Kidney (tissue), 13 donors: ENCODE measurements at regions not wholly inside any gene's neighbourhood (a gene's known extent, or its start where the extent isn't known, plus 50 kb on each side); places are given as distances from the start of the nearest gene placed in this dataset.

Experiments
- DNase-seq, 5 donors: peaks; one replicate each; pipeline ENCODE4 v3.0.0-alpha.2; 2013 to 2020
- FAIRE-seq: peaks from 2 replicates; lab custom pipeline; 2012; peaks lifted over from hg19 to GRCh38; lab: Jason Lieb, UNC
- H3K27ac ChIP-seq, 2 donors: one replicate each; pipeline ENCODE4 v1.7.0; 2013; ENCODE audit warnings: low read depth in 2 of 2, low read length in 2 of 2, inconsistent platforms in 1 of 2
- H3K27me3 ChIP-seq: one replicate; pipeline ENCODE4 v1.7.1; 2013; ENCODE audit warnings: low read length, inconsistent platforms; ENCODE audit not compliant: control insufficient read depth, insufficient read depth
- H3K36me3 ChIP-seq, 3 donors: one replicate each; pipeline versions ENCODE4 v1.7.0 to v1.7.1; 2013; ENCODE audit warnings: low read length in 3 of 3, control low read depth in 1 of 3, inconsistent platforms in 1 of 3; ENCODE audit not compliant: insufficient read depth in 3 of 3, control insufficient read depth in 2 of 3
- H3K4me1 ChIP-seq, 3 donors: one replicate each; pipeline versions ENCODE4 v1.7.0 to v1.7.1; 2013; ENCODE audit warnings: low read length in 3 of 3, inconsistent platforms in 1 of 3, low read depth in 1 of 3; ENCODE audit not compliant: control insufficient read depth in 2 of 3, insufficient read depth in 2 of 3
- H3K4me3 ChIP-seq, 3 donors: one replicate each; pipeline versions ENCODE4 v1.7.0 to v1.8.1; 2013; ENCODE audit warnings: low read length in 3 of 3, control low read depth in 1 of 3, inconsistent platforms in 1 of 3
- H3K9ac ChIP-seq, 3 donors: one replicate each; pipeline versions ENCODE4 v1.7.0 to v1.7.1; 2013; ENCODE audit warnings: low read length in 3 of 3, control low read depth in 1 of 3, inconsistent platforms in 1 of 3
- H3K9me3 ChIP-seq, 3 donors: one replicate each; pipeline versions ENCODE4 v1.7.0 to v1.7.1; 2013; ENCODE audit warnings: low read length in 3 of 3, control low read depth in 1 of 3, inconsistent platforms in 1 of 3; ENCODE audit not compliant: control insufficient read depth in 2 of 3, insufficient read depth in 1 of 3
- intact Hi-C: fragments of 100-400 bp; cut with DNase I; formaldehyde crosslinking; loops from one replicate; pipeline ENCODE4 v1.11.1; 2022
- TF ChIP-seq, protein P1 (sequence below): IDR thresholded peaks from 3 replicates; pipeline ENCODE4 v1.5.1; 2012; ENCODE audit warnings: mild to moderate bottlenecking, moderate library complexity, borderline replicate concordance; ENCODE audit not compliant: insufficient read depth; ENCODE audit errors: extremely low read depth
- donor health status: control.
- donor health status: control.
- donor health status: control.
- donor health status: control.
- donor health status: control.
- donor health status: DM: yes; HTN: yes; CAD: no.
- donor health status: Normal renal cell carcinoma (clear cell type).

- intact Hi-C loops, result no loop called here
- no peak overlapping the region for H3K9ac ChIP-seq
- no peak overlapping the region for H3K27ac ChIP-seq
- no peaks in the 10 kb centered on the region for H3K4me1 ChIP-seq
- H3K36me3 ChIP-seq, result no peaks in the 10 kb centered on the region
- TF ChIP-seq, protein P1, sequence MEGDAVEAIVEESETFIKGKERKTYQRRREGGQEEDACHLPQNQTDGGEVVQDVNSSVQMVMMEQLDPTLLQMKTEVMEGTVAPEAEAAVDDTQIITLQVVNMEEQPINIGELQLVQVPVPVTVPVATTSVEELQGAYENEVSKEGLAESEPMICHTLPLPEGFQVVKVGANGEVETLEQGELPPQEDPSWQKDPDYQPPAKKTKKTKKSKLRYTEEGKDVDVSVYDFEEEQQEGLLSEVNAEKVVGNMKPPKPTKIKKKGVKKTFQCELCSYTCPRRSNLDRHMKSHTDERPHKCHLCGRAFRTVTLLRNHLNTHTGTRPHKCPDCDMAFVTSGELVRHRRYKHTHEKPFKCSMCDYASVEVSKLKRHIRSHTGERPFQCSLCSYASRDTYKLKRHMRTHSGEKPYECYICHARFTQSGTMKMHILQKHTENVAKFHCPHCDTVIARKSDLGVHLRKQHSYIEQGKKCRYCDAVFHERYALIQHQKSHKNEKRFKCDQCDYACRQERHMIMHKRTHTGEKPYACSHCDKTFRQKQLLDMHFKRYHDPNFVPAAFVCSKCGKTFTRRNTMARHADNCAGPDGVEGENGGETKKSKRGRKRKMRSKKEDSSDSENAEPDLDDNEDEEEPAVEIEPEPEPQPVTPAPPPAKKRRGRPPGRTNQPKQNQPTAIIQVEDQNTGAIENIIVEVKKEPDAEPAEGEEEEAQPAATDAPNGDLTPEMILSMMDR, result no peak
- H3K9me3 ChIP-seq, result no peaks in the 10 kb centered on the region
- FAIRE-seq, result no peak
- no peaks in the 10 kb centered on the region for H3K27me3 ChIP-seq
- no peak for DNase-seq
- H3K4me3 ChIP-seq, result no peak overlapping the region
Observed at GRCh38 chr6:1004885-1005630, 306.8 kb upstream of the FOXQ1 start.

- TF ChIP-seq, protein P1, result no peak
- H3K4me3 ChIP-seq, result no peak overlapping the region
- no peak overlapping the region for H3K27ac ChIP-seq
- no peak overlapping the region for H3K9ac ChIP-seq
- no peaks in the 10 kb centered on the region for H3K36me3 ChIP-seq
- no peaks in the 10 kb centered on the region for H3K9me3 ChIP-seq
- intact Hi-C loops, result no loop called here
- H3K4me1 ChIP-seq, result no peaks in the 10 kb centered on the region
- H3K27me3 ChIP-seq, result no peaks in the 10 kb centered on the region
- no peak for DNase-seq
- FAIRE-seq, result no peak
Observed at GRCh38 chr6:1003394-1004160, 308.3 kb upstream of the FOXQ1 start.

- TF ChIP-seq, protein P1, result no peak
- Histone ChIP-seq H3K36me3 (no peaks in the 10 kb centered on the region), H3K27ac (no peak overlapping the region), H3K27me3 (no peaks in the 10 kb centered on the region), H3K4me3 (no peak overlapping the region), H3K9ac (no peak overlapping the region), H3K9me3 (no peaks in the 10 kb centered on the region), H3K4me1 (no peaks in the 10 kb centered on the region)
- DNase-seq, result no peak
- intact Hi-C loops, result no loop called here
- FAIRE-seq, result no peak
Observed at GRCh38 chr6:1002989-1003388, 308.9 kb upstream of the FOXQ1 start.
